Liver (tissue), 8 donors: ENCODE measurements at regions not wholly inside any gene's neighbourhood (a gene's known extent, or its start where the extent isn't known, plus 50 kb on each side); places are given as distances from the start of the nearest gene placed in this dataset.

ENCODE experiments used
- DNase-seq: peaks from one replicate; pipeline ENCODE4 v3.0.0-alpha.2; 2017; ENCODE audit warnings: low spot score
- H3K27ac ChIP-seq, 2 donors: one replicate each; pipeline ENCODE4 v1.7.0; 2013; ENCODE audit warnings: inconsistent platforms in 2 of 2, low read length in 2 of 2, control low read depth in 1 of 2, low read depth in 1 of 2, mild to moderate bottlenecking in 1 of 2
- H3K27me3 ChIP-seq, 4 donors: one replicate each; pipeline versions ENCODE4 v1.6.1 to v1.7.0; 2013; ENCODE audit warnings: low read length in 3 of 4, inconsistent platforms in 1 of 4, mild to moderate bottlenecking in 1 of 4, moderate library complexity in 1 of 4; ENCODE audit not compliant: control insufficient read depth in 4 of 4, insufficient read depth in 4 of 4
- H3K36me3 ChIP-seq, 4 donors: one replicate each; pipeline versions ENCODE4 v1.6.1 to v1.7.0; 2013; ENCODE audit warnings: low read length in 3 of 4, mild to moderate bottlenecking in 3 of 4, low read depth in 1 of 4, moderate library complexity in 1 of 4; ENCODE audit not compliant: control insufficient read depth in 4 of 4, insufficient read depth in 3 of 4
- H3K4me1 ChIP-seq, 4 donors: one replicate each; pipeline versions ENCODE4 v1.6.1 to v1.7.0; 2013; ENCODE audit warnings: low read length in 3 of 4, mild to moderate bottlenecking in 3 of 4, moderate library complexity in 1 of 4; ENCODE audit not compliant: control insufficient read depth in 4 of 4, insufficient read depth in 4 of 4
- H3K4me3 ChIP-seq, 3 donors: one replicate each; pipeline versions ENCODE4 v1.6.1 to v1.7.0; 2013; ENCODE audit warnings: low read length in 3 of 3, control low read depth in 1 of 3, low read depth in 1 of 3, mild to moderate bottlenecking in 1 of 3
- H3K9ac ChIP-seq, 2 donors: one replicate each; pipeline ENCODE4 v1.7.0; 2013; ENCODE audit warnings: low read length in 2 of 2, mild to moderate bottlenecking in 2 of 2, moderate library complexity in 2 of 2, control low read depth in 1 of 2, low read depth in 1 of 2
- H3K9me3 ChIP-seq, 4 donors: one replicate each; pipeline versions ENCODE4 v1.6.1 to v1.7.0; 2013; ENCODE audit warnings: low read length in 3 of 4; ENCODE audit not compliant: control insufficient read depth in 4 of 4
- EGR1 ChIP-seq, 2 donors: IDR thresholded peaks; 2 replicates each; pipeline ENCODE4 v1.6.1; 2016 to 2018; ENCODE audit warnings: antibody characterized with exemption in 2 of 2, low read depth in 2 of 2
- FOXA1 ChIP-seq: IDR thresholded peaks from 2 replicates; pipeline ENCODE4 v1.6.1; 2016; ENCODE audit warnings: antibody characterized with exemption
- FOXA2 ChIP-seq: IDR thresholded peaks from 2 replicates; pipeline ENCODE4 v1.6.1; 2016; ENCODE audit warnings: antibody characterized with exemption
- GABPA ChIP-seq, 2 donors: IDR thresholded peaks in 1 of 2; conservative IDR thresholded peaks in 1 of 2; 2 replicates each; pipeline ENCODE4 v1.6.1; 2016; ENCODE audit warnings: antibody characterized with exemption in 2 of 2, mild to moderate bottlenecking in 1 of 2, moderate library complexity in 1 of 2
- HNF4A ChIP-seq, 2 donors: conservative IDR thresholded peaks; 2 replicates each; pipeline ENCODE4 v1.6.1; 2016; ENCODE audit warnings: antibody characterized with exemption in 2 of 2, mild to moderate bottlenecking in 2 of 2
- HNF4G ChIP-seq: IDR thresholded peaks from 2 replicates; pipeline ENCODE4 v1.6.1; 2016; ENCODE audit warnings: antibody characterized with exemption
- JUND ChIP-seq, 2 donors: IDR thresholded peaks; 2 replicates each; pipeline ENCODE4 v1.6.1; 2016; ENCODE audit warnings: antibody characterized with exemption in 2 of 2
- NR2F2 ChIP-seq: IDR thresholded peaks from 2 replicates; pipeline ENCODE4 v1.6.1; 2016; ENCODE audit warnings: antibody characterized with exemption
- RAD21 ChIP-seq, 2 donors: IDR thresholded peaks; 2 replicates each; pipeline ENCODE4 v1.6.1; 2016; ENCODE audit warnings: antibody characterized with exemption in 2 of 2, mild to moderate bottlenecking in 2 of 2
- SP1 ChIP-seq: IDR thresholded peaks from 2 replicates; pipeline ENCODE4 v1.6.1; 2018; ENCODE audit warnings: antibody characterized with exemption, mild to moderate bottlenecking
- TAF1 ChIP-seq: conservative IDR thresholded peaks from 2 replicates; pipeline ENCODE4 v1.6.1; 2016; ENCODE audit warnings: antibody characterized with exemption, mild to moderate bottlenecking
- YY1 ChIP-seq: IDR thresholded peaks from 2 replicates; pipeline ENCODE4 v1.6.1; 2016; ENCODE audit warnings: antibody characterized with exemption, mild to moderate bottlenecking
- WGBS: extraction: QIAGEN DNeasy Blood & Tissue Kit; methylation state at CpG from one replicate; pipeline ENCODE4 v1.1.7; 2013; 5-methylcytosine and 5-hydroxymethylcytosine counted together
- TF ChIP-seq, protein P1 (sequence below): IDR thresholded peaks from 2 replicates; pipeline ENCODE4 v1.6.1; 2016; ENCODE audit warnings: antibody characterized with exemption
- TF ChIP-seq, protein P2 (sequence below): fragments of 150-350 bp; IDR thresholded peaks from 2 replicates; pipeline ENCODE4 v1.5.1; 2017; ENCODE audit warnings: improper control_type of control experiment, low read depth, low read length; ENCODE audit not compliant: missing input control
- TF ChIP-seq, protein P3 (sequence below): IDR thresholded peaks from 2 replicates; pipeline ENCODE4 v1.6.1; 2016; ENCODE audit warnings: antibody characterized with exemption, mild to moderate bottlenecking
- TF ChIP-seq, protein P4 (sequence below): IDR thresholded peaks from 2 replicates; pipeline ENCODE4 v1.6.1; 2016; ENCODE audit warnings: antibody characterized with exemption
- donor health status: healthy.
- donor health status: healthy.
- donor health status: healthy.
- donor health status: healthy.
- donor health status: healthy.

DNA sequence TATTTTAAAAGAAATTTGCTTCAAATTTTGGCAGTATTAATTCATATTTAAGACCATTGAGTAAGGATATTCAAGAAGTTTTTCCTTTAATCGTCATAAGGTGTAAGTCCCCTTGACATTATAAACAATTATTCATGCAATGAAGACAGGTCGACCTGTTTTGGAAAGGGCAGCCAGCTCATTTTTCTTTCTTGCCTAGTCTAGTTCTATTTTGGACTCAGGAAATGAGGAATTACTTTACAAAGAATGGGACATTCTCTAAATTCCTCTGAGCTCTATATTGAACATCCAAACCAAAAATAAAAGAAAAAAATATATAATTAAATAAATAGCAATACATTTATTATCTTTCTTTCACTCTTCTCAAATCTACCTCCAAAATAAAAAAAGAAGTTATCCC is 595.6 kb upstream of the KIF2B start:
- Histone ChIP-seq H3K36me3 (no peaks in the 10 kb centered on the region), H3K9me3 (peaks cover 0 to 4% (median 1%) of the 10 kb centered on the region in 4 donors), H3K9ac (no peak overlapping the region), H3K4me3 (no peak overlapping the region), H3K27me3 (no peaks in the 10 kb centered on the region), H3K4me1 (no peaks in the 10 kb centered on the region), H3K27ac (no peak overlapping the region)
- TF ChIP-seq NR2F2 (no peak), YY1 (no peak), HNF4G (no peak), FOXA2 (no peak), SP1 (no peak), RAD21 (IDR thresholded peaks at IDR 0.05) (no peak), EGR1 (IDR thresholded peaks at IDR 0.05; ENCODE audit: low read depth in 2 of 2) (no peak), HNF4A (conservative IDR thresholded peaks at IDR 0.05) (no peak), JUND (IDR thresholded peaks at IDR 0.05) (no peak), TAF1 (no peak), FOXA1 (no peak)
- TF ChIP-seq, protein P1, sequence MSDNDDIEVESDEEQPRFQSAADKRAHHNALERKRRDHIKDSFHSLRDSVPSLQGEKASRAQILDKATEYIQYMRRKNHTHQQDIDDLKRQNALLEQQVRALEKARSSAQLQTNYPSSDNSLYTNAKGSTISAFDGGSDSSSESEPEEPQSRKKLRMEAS: no peak
- TF ChIP-seq, protein P2, sequence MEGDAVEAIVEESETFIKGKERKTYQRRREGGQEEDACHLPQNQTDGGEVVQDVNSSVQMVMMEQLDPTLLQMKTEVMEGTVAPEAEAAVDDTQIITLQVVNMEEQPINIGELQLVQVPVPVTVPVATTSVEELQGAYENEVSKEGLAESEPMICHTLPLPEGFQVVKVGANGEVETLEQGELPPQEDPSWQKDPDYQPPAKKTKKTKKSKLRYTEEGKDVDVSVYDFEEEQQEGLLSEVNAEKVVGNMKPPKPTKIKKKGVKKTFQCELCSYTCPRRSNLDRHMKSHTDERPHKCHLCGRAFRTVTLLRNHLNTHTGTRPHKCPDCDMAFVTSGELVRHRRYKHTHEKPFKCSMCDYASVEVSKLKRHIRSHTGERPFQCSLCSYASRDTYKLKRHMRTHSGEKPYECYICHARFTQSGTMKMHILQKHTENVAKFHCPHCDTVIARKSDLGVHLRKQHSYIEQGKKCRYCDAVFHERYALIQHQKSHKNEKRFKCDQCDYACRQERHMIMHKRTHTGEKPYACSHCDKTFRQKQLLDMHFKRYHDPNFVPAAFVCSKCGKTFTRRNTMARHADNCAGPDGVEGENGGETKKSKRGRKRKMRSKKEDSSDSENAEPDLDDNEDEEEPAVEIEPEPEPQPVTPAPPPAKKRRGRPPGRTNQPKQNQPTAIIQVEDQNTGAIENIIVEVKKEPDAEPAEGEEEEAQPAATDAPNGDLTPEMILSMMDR: no peak
- TF ChIP-seq, protein P3, sequence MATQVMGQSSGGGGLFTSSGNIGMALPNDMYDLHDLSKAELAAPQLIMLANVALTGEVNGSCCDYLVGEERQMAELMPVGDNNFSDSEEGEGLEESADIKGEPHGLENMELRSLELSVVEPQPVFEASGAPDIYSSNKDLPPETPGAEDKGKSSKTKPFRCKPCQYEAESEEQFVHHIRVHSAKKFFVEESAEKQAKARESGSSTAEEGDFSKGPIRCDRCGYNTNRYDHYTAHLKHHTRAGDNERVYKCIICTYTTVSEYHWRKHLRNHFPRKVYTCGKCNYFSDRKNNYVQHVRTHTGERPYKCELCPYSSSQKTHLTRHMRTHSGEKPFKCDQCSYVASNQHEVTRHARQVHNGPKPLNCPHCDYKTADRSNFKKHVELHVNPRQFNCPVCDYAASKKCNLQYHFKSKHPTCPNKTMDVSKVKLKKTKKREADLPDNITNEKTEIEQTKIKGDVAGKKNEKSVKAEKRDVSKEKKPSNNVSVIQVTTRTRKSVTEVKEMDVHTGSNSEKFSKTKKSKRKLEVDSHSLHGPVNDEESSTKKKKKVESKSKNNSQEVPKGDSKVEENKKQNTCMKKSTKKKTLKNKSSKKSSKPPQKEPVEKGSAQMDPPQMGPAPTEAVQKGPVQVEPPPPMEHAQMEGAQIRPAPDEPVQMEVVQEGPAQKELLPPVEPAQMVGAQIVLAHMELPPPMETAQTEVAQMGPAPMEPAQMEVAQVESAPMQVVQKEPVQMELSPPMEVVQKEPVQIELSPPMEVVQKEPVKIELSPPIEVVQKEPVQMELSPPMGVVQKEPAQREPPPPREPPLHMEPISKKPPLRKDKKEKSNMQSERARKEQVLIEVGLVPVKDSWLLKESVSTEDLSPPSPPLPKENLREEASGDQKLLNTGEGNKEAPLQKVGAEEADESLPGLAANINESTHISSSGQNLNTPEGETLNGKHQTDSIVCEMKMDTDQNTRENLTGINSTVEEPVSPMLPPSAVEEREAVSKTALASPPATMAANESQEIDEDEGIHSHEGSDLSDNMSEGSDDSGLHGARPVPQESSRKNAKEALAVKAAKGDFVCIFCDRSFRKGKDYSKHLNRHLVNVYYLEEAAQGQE: no peak
- TF ChIP-seq, protein P4, sequence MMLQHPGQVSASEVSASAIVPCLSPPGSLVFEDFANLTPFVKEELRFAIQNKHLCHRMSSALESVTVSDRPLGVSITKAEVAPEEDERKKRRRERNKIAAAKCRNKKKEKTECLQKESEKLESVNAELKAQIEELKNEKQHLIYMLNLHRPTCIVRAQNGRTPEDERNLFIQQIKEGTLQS: no peak
- no peak for DNase-seq
- WGBS: 42% methylated on average over 2 of the region's 2 CpGs

DNA sequence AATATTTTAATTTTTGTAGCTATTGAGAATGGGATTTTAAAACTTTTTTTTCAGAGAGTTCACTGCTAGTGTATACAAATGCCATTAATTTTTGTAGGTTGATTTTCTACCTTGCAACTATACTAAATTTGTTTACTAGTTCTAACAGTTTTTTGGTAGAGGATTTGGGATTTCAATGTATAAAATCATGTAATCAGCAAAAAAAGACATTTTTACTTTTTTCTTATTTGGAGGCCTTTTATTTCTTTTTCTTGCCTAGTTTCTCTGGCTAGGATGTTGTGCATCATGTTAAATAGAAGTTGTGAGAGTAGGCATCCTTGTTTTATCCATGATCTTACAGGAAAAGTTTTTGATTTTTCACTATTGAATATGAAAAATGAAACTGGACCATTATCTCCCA is 602.9 kb upstream of the KIF2B start:
- no peaks in the 10 kb centered on the region for H3K36me3 ChIP-seq
- DNase-seq: no peak
- H3K4me1 ChIP-seq: no peaks in the 10 kb centered on the region
- no peak overlapping the region for H3K4me3 ChIP-seq
- no peak overlapping the region for H3K27ac ChIP-seq
- H3K9me3 ChIP-seq: peaks cover 0 to 5% (median 1%) of the 10 kb centered on the region in 4 donors
- TF ChIP-seq, protein P3: no peak
- no peak for TF ChIP-seq FOXA1
- TF ChIP-seq GABPA (IDR thresholded peaks at IDR 0.05 in 1 of 2, conservative IDR thresholded peaks at IDR 0.05 in 1 of 2): no peak
- TF ChIP-seq, protein P1: no peak
- no peak for TF ChIP-seq FOXA2
- no peak for TF ChIP-seq JUND (IDR thresholded peaks at IDR 0.05)
- no peak for TF ChIP-seq EGR1 (IDR thresholded peaks at IDR 0.05; ENCODE audit: low read depth in 2 of 2)
- H3K27me3 ChIP-seq: no peaks in the 10 kb centered on the region
- H3K9ac ChIP-seq: no peak overlapping the region
